GM21526 (cell line): ENCODE measurements at regions not wholly inside any gene's neighbourhood (a gene's known extent, or its start where the extent isn't known, plus 50 kb on each side); places are given as distances from the start of the nearest gene placed in this dataset.

Source experiments
- ATAC-seq: cut with Tn5 transposase; IDR thresholded peaks from one replicate; pipeline ENCODE4 v1.9.1; 2021; ENCODE audit warnings: moderate library complexity; ENCODE audit not compliant: unreplicated experiment, low FRiP score

DNA sequence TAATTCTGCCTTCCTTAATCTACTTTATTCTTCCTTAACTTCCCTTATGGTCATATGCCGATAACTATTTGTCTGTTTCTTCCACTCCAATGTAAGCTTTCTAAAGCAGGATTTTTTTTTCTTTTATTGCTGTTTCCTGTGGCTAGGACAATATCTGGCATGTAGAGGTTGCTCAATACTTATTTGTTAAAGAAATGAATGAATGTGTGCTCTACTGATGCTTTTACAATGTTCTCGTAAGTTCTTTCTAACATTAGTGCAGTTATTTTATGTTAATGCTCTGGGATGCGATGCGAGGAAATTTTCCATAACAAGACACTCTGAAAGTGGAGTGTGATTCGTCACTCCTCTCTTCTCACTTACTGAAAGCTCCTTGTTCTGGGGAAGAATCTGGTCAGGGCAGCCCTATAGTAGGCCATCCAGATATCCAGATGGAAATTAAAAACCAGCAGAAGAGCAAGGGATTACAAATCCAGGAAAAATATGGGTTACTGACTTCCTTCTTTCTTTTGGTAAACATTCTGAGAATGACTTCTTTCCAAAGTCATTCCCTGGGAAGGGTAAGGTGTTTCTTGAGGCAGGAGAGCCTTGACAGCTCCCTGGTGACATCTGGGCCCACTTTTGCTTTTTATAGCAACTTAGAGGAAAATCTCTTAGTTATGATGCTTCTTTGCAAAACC, 420.4 kb downstream of the PDCD6IP start:
- ATAC-seq, result no peak

GRCh38 chr3:34219556-34219955, 421.1 kb downstream of the PDCD6IP start:
- ATAC-seq, result no peak

DNA sequence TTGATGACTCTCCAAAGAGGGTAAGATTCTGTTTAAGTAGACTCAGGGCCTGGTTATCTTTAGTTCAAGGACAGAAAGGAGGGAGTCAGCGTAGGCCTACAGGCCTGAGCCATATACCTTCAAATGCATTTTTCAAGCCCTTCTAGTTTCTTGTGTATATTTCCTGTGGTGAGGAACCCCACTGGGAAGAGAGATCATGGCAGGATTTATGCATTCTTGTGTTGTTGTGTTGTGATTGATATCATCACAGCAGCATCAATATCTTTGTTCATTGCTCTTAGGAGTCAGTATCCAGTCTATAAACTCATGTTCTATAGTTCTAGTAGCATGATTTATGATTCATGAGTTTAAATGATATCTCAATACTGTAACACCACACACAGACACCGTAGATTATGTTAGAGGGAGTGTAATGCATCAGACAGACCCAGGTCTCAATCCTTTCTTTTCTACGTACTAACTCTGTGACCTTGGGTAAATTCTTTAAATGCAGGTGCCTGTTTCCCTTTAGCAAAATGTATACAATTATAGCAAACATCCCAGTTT, 427.5 kb downstream of the PDCD6IP start:
- no peak for ATAC-seq

DNA sequence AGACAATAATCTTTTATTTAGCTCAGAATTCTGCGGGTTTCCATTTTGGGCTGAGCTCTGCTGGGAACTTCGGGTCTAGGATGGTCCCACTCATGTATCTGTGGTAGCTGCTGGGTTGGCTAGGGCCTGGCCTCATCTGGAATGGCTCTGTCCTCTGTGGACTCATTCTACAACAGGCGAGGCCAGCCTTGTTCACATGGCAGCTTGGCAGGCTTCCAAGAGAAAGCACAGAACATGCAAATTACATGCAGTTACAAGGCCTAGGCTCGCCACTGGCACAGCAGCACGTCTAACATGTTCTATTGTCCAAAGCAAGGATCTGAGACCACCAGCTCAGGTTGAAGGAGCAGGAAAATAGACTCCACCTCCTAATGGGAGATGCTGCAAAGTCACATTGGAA, 431.4 kb downstream of the PDCD6IP start:
- ATAC-seq, result no peak

DNA sequence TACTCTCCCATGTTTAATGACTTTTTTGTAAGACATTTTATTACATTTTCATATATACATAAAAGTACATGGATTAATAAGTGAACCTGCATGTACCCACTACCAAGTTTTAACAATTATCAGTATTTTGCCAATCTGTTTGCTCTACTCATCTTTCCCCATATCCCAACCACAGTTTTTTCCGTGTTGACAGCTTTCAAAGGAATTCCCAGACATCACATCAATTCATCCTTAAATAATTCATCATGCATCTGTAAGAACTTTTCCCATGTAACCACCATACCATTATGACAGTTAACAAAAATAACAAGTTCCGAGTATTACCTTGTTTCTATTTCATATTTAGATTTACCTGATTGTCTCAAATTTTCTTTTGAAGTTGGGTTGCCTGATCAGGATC, 436.7 kb downstream of the PDCD6IP start:
- no peak for ATAC-seq

DNA sequence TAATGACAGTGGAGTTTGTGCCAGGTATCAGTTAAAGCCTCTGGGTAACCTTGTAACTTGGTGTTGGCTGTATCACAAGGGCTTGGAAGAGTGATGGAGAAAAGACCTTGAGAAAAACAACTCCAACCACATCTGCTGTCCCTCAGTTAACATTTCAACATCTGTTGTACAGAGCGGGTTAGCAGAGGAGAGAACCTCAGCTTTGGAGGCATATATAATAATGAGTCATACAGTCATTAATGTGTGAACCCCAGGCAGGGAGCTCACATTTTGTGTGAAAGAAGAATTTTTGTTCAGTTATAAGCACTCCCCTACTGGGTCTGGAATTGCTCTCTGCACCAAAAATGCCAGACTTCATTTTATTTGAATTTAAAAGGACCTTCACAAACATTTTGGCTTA, 439.5 kb downstream of the PDCD6IP start:
- ATAC-seq, result no peak

- ATAC-seq, result no peak
Observed at GRCh38 chr3:34238407-34238806, 440.0 kb downstream of the PDCD6IP start.

DNA sequence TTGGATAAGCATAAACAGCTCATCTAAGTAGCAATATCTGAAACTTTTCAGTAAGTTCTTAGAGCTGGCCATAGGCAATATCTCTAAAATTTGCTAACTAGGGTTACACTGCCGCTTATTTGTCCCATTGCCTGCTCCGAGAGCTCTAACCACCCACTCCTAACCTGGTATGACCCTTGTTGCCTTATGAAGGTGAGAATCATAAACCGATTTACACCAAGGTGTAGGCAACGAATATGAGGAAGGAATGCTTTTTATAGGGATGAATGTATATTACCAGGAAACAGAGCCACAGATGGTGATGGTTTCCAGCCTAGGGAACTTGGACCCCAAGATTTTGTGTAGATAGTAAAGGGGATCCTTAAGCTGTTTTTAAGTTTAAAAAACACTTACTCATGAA, 440.9 kb downstream of the PDCD6IP start:
- ATAC-seq, result no peak

DNA sequence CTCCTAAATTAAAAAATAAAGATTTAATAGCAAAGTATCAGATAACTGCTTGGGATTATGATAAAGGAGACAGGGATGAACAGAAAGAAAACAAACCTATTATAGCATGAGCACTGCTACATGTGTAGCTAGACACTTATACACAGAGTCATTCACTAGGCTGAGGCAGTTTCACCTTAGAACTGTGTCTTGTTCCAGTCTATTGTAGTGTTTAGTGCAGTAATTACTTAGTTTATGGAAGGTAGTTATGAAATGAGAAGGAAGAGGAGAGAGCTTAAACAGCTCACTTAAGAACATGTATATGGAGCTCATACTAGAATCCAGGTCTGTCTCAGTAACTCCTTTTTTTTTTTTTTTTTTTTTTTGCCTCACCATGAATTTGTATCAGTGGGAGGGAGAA, 441.4 kb downstream of the PDCD6IP start:
- ATAC-seq, result no peak

GRCh38 chr3:34247401-34247800, 449.0 kb downstream of the PDCD6IP start:
- no peak for ATAC-seq

- peak; percentile 82 for ATAC-seq
Observed at GRCh38 chr3:34248352-34248751, 449.9 kb downstream of the PDCD6IP start.

DNA sequence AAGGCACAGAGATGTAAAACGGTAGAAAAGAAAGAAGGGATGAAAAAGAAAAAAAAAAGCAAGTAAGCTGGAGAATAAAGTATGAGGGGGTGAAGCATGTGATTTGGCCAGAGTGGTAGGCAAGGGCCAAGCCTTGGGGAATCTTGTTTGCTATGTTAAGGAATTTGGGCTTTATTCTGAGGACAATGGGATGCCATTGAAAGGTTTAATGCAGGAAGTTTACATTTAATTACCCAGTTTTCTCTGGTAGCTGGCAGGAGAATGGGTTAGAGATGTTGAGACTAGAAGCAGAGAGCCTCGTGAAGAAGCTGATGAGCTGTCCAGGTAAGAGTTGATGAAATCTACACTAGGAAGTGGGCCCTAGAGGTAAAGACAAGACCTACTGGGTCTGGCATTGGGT, 455.9 kb downstream of the PDCD6IP start:
- ATAC-seq, result no peak

- ATAC-seq, result no peak
Observed at GRCh38 chr3:34256021-34256420, 457.6 kb downstream of the PDCD6IP start.

DNA sequence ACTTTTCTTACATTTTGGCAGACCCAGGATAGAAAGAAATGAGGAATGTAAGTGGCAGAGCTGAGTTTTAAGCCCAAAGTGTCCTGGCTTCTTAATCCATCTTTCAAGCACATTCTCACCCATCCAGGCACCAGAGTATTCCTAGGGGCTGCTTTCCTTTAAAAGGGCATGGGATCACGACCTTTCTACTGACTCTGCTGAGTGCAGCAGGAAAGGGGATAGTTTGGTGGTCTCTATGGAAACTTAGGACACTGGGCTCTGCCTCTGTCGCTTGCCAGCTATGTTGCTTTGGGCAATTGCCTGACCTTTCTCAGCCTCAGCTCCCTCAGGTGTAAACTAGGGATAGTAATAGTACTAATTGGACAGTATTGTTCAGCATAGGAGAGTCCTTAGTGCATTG, 458.4 kb downstream of the PDCD6IP start:
- no peak for ATAC-seq

- no peak for ATAC-seq
Observed at GRCh38 chr3:34258271-34258998, 460.0 kb downstream of the PDCD6IP start.

GRCh38 chr3:34260271-34261000, 462.0 kb downstream of the PDCD6IP start:
- ATAC-seq, result no peak

DNA sequence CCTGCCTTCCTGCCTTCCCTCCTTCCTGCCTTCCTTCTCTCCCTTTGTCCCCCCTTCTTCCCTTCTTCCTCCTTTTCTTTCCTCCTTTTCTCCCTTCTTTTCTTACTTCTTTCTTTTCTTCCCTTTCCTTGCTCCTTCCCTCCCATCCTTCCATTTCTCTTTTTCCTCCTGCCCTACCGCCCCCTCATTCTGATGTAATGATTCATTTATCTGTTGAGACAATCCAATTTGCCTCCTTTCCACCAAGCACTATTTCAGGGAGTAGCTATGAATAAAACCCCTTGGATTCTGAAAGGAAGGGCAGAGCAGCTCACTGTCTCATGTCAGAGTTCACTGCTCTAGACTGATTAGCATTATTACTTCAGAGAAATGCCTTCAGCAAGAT, 462.6 kb downstream of the PDCD6IP start:
- no peak for ATAC-seq

DNA sequence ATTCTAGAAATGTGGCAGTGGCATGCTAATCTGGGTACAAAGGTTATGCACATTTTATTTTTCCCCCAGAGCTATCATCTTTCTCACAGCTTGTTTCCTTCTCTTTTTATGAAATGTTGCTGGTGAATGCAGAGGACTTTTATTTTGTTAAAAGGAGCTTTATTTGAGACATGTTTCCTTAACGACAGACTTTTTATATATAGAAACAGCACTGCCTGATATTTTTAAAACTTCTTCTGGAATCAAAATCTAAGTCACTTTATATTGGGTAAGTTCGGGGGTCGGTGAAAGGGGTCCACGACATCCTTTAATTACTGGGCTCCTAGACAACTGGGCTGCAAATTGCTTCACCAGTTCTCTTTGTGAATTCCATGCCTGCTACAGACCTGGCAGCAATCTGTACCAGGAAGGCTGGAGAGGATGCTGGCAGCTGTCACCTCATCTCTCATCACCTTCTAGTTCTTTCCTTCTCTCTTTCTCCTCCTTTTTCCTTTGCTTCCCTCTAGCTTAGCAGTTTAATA, 464.7 kb downstream of the PDCD6IP start:
- no peak for ATAC-seq

GRCh38 chr3:34264337-34265041, 466.1 kb downstream of the PDCD6IP start:
- no peak for ATAC-seq

DNA sequence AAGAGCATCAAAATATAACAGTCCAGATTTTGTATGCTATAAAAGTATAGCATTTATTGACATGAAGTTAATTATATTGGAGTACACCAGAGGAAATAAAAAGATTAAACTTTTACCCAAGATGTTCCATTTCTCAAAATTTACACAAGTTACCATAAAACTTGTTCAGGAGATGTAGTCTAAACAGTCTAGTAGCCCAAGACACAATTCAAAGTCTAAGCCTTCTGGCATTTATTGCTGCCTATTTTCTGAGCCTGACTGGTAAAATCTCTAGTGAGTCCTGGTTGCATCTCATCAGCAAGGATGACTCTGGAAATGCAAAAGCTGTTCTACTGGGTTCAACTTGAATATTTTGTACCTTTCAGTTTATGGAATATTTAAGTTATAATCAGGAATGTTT, 468.7 kb downstream of the PDCD6IP start:
- ATAC-seq, result no peak
